Endothelial cell (in vitro differentiated cells): ENCODE measurements at regions not wholly inside any gene's neighbourhood (a gene's known extent, or its start where the extent isn't known, plus 50 kb on each side); places are given as distances from the start of the nearest gene placed in this dataset.

Source experiments
- DNase-seq: peaks from one replicate; pipeline ENCODE4 v3.0.0; 2021; ENCODE audit warnings: low spot score
- H3K27ac Mint-ChIP-seq: one replicate; pipeline ENCODE4 v1.8.0; 2021; ENCODE audit warnings: mixed read lengths, inconsistent platforms; ENCODE audit not compliant: unreplicated experiment
- H3K27me3 Mint-ChIP-seq: one replicate; pipeline ENCODE4 v1.8.0; 2021; ENCODE audit warnings: mild to moderate bottlenecking, moderate library complexity, mixed read lengths, inconsistent platforms; ENCODE audit not compliant: unreplicated experiment
- H3K36me3 Mint-ChIP-seq: one replicate; pipeline ENCODE4 v1.8.0; 2021; ENCODE audit warnings: mild to moderate bottlenecking, low read depth, mixed read lengths, inconsistent platforms; ENCODE audit not compliant: unreplicated experiment
- H3K4me1 Mint-ChIP-seq: one replicate; pipeline ENCODE4 v1.8.0; 2021; ENCODE audit warnings: mild to moderate bottlenecking, mixed read lengths, inconsistent platforms; ENCODE audit not compliant: unreplicated experiment
- H3K4me3 Mint-ChIP-seq: one replicate; pipeline ENCODE4 v1.8.0; 2021; ENCODE audit warnings: mild to moderate bottlenecking, mixed read lengths, inconsistent platforms; ENCODE audit not compliant: unreplicated experiment
- H3K9me3 Mint-ChIP-seq: one replicate; pipeline ENCODE4 v1.8.0; 2021; ENCODE audit warnings: mixed read lengths, inconsistent platforms; ENCODE audit not compliant: unreplicated experiment
- TF ChIP-seq, protein P1 (sequence below): fragments of 200-600 bp; sonication (generic); IDR thresholded peaks from one replicate; pipeline ENCODE4 v1.5.0; 2021; ENCODE audit warnings: antibody characterized with exemption; ENCODE audit not compliant: unreplicated experiment

DNA sequence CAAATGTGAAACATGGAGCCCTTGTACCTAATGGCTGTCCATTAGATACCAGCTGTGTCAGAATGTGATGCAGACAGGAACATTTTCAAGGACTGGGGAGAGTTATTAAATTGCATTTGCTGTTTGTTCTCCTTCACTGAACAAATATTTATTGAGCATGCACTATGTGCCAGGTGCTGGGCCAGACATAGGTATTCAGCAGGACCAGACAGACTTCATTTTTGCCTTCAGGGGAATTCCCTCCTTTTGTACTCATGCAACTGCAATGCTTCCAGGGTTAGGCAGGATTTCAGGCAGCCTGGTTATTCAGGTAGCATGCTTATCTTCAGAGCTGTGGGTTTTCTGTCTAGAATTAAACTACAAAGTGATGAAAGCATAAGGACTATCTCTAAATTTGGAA is 64.2 kb upstream of the SMYD2 start:
- H3K27me3 Mint-ChIP-seq, result peaks cover 3% of the 10 kb centered on the region
- no peaks in the 10 kb centered on the region for H3K9me3 Mint-ChIP-seq
- H3K36me3 Mint-ChIP-seq, result no peaks in the 10 kb centered on the region
- DNase-seq, result no peak
- TF ChIP-seq, protein P1, sequence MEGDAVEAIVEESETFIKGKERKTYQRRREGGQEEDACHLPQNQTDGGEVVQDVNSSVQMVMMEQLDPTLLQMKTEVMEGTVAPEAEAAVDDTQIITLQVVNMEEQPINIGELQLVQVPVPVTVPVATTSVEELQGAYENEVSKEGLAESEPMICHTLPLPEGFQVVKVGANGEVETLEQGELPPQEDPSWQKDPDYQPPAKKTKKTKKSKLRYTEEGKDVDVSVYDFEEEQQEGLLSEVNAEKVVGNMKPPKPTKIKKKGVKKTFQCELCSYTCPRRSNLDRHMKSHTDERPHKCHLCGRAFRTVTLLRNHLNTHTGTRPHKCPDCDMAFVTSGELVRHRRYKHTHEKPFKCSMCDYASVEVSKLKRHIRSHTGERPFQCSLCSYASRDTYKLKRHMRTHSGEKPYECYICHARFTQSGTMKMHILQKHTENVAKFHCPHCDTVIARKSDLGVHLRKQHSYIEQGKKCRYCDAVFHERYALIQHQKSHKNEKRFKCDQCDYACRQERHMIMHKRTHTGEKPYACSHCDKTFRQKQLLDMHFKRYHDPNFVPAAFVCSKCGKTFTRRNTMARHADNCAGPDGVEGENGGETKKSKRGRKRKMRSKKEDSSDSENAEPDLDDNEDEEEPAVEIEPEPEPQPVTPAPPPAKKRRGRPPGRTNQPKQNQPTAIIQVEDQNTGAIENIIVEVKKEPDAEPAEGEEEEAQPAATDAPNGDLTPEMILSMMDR, result no peak
- no peak overlapping the region for H3K27ac Mint-ChIP-seq
- H3K4me3 Mint-ChIP-seq, result no peak overlapping the region
- peaks cover 29% of the 10 kb centered on the region for H3K4me1 Mint-ChIP-seq

- peak overlapping the region; percentile 20 for H3K27ac Mint-ChIP-seq
- DNase-seq, result no peak
- peaks cover 28% of the 10 kb centered on the region for H3K4me1 Mint-ChIP-seq
- H3K4me3 Mint-ChIP-seq, result no peak overlapping the region
- no peaks in the 10 kb centered on the region for H3K9me3 Mint-ChIP-seq
- H3K27me3 Mint-ChIP-seq, result no peaks in the 10 kb centered on the region
- no peaks in the 10 kb centered on the region for H3K36me3 Mint-ChIP-seq
- TF ChIP-seq, protein P1, result no peak
These were observed 61.1 kb upstream of the SMYD2 start for GRCh38 chr1:214219902-214220301.

DNA sequence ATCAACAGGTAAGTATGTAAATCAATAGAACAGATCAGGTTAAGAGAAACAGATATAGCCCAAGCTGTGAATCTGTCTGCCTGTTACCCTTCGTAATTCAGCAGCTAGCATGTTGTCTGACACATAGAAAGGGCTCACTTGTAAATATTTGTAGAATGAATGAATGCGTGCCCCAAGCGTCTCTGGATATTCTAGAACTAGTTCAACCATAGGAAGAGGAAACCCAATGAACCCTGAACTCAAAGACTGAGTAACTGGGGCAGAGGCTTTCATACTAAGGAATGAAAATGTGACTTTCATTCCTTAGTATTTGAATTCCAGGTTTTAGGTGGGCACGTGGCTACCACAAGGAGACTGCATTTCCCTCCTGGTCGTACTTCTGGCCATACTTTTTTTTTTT is 60.1 kb upstream of the SMYD2 start:
- TF ChIP-seq, protein P1, result no peak
- Mint-ChIP-seq H3K9me3 (no peaks in the 10 kb centered on the region), H3K4me3 (no peak overlapping the region), H3K36me3 (no peaks in the 10 kb centered on the region), H3K4me1 (peaks cover 26% of the 10 kb centered on the region), H3K27ac (no peak overlapping the region), H3K27me3 (no peaks in the 10 kb centered on the region)
- no peak for DNase-seq

DNA sequence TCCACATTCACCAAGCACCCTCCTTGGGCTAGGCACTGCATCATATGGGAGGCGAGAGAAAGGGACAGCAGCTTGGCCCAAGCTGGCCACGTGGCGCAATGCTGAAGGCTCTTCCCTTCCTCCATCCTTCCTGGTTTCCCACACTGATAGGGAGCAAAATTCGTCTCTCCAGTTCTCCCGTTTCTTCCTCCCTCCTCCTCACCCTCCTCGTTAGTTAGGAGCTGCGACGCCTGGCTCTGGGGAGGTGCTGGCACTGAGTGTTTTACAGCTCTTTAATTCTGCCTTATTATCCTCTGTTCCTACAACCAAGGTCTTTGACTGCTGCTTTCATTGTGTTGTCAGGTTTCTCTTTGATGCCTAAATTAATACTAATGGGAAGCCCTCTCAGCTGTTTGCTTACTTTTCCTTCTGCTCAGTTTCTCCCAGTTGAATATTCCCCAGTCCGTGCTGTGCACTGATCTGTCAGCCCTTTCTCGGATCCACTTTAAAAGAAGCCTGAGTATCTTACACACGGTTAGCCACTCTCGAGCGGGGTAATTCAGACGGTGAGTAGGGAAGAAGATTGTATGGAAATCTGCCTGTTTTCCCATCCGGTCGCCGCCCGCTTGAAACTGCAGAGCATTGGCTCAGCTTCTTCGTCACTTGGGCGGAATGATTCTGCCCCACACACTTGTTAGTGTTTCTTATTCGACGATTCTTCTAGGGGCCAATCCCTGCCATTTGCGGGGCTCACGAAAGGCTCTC is 56.2 kb upstream of the SMYD2 start:
- no peak for DNase-seq
- Mint-ChIP-seq H3K27ac (peak overlapping the region; percentile 58), H3K9me3 (no peaks in the 10 kb centered on the region), H3K27me3 (no peaks in the 10 kb centered on the region), H3K4me1 (peaks cover 24% of the 10 kb centered on the region), H3K36me3 (no peaks in the 10 kb centered on the region), H3K4me3 (peak overlapping the region; percentile 43)
- TF ChIP-seq, protein P1, result no peak

- Mint-ChIP-seq H3K36me3 (no peaks in the 10 kb centered on the region), H3K27me3 (no peaks in the 10 kb centered on the region), H3K27ac (no peak overlapping the region), H3K4me3 (no peak overlapping the region), H3K4me1 (peaks cover 19% of the 10 kb centered on the region), H3K9me3 (no peaks in the 10 kb centered on the region)
- DNase-seq, result no peak
- TF ChIP-seq, protein P1, result no peak
These were observed 52.0 kb upstream of the SMYD2 start for GRCh38 chr1:214228976-214229375.
